Stimulated activated CD8-positive, alpha-beta memory T cell treated with anti-CD3 and anti-CD28 coated beads, Interleukin-4, amount 100 ng/mL, for 48 hours (primary cell): ENCODE measurements at regions not wholly inside any gene's neighbourhood (a gene's known extent, or its start where the extent isn't known, plus 50 kb on each side); places are given as distances from the start of the nearest gene placed in this dataset.

Experiments used
- DNase-seq: peaks from one replicate; pipeline ENCODE4 v3.0.0-alpha.2; 2020

GRCh38 chr4:36494747-36495146, 213.3 kb downstream of the DTHD1 start:
- DNase-seq = no peak

- no peak for DNase-seq
Measured at GRCh38 chr4:36502350-36502749, 220.9 kb downstream of the DTHD1 start.

GRCh38 chr4:36508394-36508793, 227.0 kb downstream of the DTHD1 start:
- DNase-seq = no peak

- DNase-seq = no peak
Measured at GRCh38 chr4:36509845-36510244, 228.4 kb downstream of the DTHD1 start.

GRCh38 chr4:36511785-36512184, 230.4 kb downstream of the DTHD1 start:
- DNase-seq = no peak

GRCh38 chr4:36516522-36517095, 235.2 kb downstream of the DTHD1 start:
- DNase-seq = no peak

- DNase-seq = no peak
Measured at GRCh38 chr4:36523182-36523581, 241.8 kb downstream of the DTHD1 start.

GRCh38 chr4:36532670-36533379, 251.4 kb downstream of the DTHD1 start:
- DNase-seq = no peak

- no peak for DNase-seq
Measured at GRCh38 chr4:36533944-36534343, 252.5 kb downstream of the DTHD1 start.

- no peak for DNase-seq
Measured at GRCh38 chr4:36547383-36547782, 266.0 kb downstream of the DTHD1 start.

- DNase-seq = no peak
Measured at GRCh38 chr4:36549252-36549651, 267.8 kb downstream of the DTHD1 start.

- DNase-seq = no peak
Measured at GRCh38 chr4:36549992-36550391, 268.6 kb downstream of the DTHD1 start.

- peak; percentile 28 for DNase-seq
Measured at GRCh38 chr4:36551697-36552214, 270.3 kb downstream of the DTHD1 start.

- no peak for DNase-seq
Measured at GRCh38 chr4:36553029-36553428, 271.6 kb downstream of the DTHD1 start.

- no peak for DNase-seq
Measured at GRCh38 chr4:36553453-36553852, 272.0 kb downstream of the DTHD1 start.

- no peak for DNase-seq
Measured at GRCh38 chr4:36556984-36557383, 275.6 kb downstream of the DTHD1 start.

- no peak for DNase-seq
Measured at GRCh38 chr4:36568575-36568974, 287.2 kb downstream of the DTHD1 start.

GRCh38 chr4:36573441-36573840, 292.0 kb downstream of the DTHD1 start:
- no peak for DNase-seq

- no peak for DNase-seq
Measured at GRCh38 chr4:36574816-36575215, 293.4 kb downstream of the DTHD1 start.

- no peak for DNase-seq
Measured at GRCh38 chr4:36582198-36582597, 300.8 kb downstream of the DTHD1 start.

- no peak for DNase-seq
Measured at GRCh38 chr4:36587909-36588472, 306.6 kb downstream of the DTHD1 start.

- no peak for DNase-seq
Measured at GRCh38 chr4:36590343-36590742, 308.9 kb downstream of the DTHD1 start.

- no peak for DNase-seq
Measured at GRCh38 chr4:36601864-36602495, 320.6 kb downstream of the DTHD1 start.

- no peak for DNase-seq
Measured at GRCh38 chr4:36609661-36610060, 328.2 kb downstream of the DTHD1 start.
